H4 (cell line): ENCODE measurements at regions not wholly inside any gene's neighbourhood (a gene's known extent, or its start where the extent isn't known, plus 50 kb on each side); places are given as distances from the start of the nearest gene placed in this dataset.

Experiments
- DNase-seq: peaks from one replicate; pipeline ENCODE4 v3.0.0-alpha.2; 2015; ENCODE audit warnings: low spot score

DNA sequence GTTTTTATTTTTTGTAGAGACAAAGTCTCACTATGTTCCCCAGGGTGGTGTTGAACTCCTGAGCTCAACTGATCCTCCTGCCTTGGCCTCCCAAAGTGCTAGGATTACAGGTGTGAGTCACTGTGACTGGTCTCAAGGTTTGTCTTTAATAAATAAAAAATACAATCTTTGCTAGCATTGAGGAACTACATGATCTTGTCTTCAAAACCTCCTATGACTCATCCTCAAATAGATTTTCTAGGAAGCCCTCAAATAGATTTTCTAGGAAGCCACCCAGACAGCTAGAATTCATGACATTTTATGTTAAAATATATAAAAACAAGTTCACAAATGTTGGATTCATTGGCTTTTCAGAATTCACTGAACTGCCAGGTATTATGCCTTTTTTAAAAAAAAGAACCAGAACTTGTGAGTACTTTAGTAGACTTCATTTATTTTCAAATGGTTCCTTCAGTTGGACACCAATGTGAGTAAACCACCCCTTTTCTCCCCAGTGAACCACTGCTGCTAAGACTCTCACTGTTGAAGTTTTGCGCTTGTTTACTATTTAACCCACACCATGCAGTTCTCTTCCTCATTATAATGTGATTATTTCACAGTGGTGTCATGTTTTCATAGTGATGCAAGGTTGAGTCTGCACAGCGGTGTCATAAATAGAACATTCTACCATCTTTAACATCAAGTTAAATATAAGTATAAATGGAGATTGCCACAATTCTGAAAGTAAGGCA is 303.9 kb downstream of the CASP12 start:
- DNase-seq: no peak

DNA sequence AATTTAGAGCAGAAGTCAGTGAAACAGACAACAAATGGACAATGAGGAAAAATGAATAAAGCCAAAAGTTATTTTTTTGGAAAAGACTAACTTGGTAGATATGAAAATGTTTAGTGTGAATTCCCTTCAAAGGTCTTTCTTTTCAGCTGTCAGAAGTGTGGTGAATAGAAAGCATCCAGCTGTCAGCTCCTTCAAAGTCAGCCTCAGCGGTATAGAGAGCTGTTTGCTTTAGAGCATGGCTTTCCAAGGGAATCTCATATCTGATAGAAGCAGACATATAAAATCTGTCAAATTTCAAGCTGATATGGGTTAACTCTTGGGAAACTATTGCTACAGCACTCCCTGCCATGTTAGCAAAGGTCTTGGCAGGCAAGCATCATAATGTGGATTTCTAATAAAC is 309.3 kb downstream of the CASP12 start:
- DNase-seq: no peak

DNA sequence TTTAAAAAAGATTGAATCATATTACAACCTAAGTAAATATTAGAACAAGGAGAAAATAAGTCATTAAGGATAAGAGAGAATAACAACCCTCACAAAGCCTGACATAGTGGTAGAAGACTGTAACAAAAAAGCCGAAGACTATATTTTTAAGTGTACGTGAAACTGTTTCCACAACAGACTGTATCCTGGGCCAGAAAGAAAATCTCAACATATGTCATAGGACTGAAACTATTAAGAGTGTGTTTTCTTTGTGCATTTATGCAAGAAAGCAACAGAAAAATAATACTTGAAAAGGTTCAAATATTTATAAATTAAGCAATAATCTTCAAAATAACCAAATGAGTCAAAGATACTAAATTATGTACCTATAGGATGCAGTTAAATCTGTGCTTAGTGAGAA is 309.8 kb downstream of the CASP12 start:
- no peak for DNase-seq

DNA sequence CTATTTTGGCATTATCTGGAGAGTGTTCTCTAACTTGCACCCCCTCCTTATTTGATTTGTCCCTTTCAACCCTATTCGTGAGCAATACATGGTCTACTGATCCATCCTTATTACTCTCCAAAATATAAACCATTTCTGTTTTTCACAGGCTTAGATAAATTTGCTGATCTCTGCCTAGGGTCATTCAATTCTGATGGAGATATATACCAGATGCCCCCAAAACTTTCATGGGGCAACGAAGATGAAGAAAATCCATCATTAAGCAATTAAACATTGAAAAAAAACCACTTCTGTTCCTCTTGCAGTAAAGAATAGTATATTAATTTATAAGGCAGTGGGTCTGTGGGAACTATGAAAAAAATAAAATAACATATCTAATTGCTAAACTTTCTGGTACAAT is 313.4 kb downstream of the CASP12 start:
- no peak for DNase-seq

DNA sequence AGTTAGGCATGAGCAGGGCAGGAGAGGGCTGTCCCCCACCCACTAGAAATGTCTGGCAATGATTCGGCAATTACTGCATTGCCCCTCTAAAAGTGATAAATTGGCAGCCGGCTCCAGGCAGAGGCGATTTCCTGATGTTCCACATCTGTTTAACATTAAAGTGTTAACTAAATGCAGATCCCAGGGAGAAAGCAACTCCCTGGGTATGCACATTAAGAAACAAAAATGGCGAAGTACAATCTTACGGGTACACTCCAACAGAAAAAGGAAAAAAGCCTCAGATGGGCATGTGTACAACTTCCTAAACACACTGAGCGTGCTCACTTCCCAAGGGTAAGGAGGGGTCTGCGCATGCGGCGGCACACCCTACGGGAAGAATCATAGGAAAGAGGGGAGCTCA is 314.4 kb downstream of the CASP12 start:
- no peak for DNase-seq

DNA sequence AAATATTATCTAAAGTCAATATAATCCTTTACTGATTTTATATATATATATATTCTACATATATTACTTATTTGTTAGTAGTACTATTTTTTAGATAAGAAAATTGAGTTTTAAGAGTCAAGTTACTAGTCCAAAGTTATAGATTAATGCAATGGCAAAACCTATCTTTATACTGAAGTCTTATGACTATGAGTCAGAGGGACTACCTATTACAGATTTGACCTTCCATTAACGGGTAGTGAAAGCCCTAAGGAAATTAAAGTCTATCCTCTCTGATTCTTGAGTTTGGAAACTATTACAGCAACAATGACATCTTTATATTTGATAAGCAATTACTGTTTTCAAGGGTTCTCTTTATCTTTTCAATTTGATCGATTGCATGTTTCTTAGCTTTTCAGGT is 315.8 kb downstream of the CASP12 start:
- DNase-seq: no peak

DNA sequence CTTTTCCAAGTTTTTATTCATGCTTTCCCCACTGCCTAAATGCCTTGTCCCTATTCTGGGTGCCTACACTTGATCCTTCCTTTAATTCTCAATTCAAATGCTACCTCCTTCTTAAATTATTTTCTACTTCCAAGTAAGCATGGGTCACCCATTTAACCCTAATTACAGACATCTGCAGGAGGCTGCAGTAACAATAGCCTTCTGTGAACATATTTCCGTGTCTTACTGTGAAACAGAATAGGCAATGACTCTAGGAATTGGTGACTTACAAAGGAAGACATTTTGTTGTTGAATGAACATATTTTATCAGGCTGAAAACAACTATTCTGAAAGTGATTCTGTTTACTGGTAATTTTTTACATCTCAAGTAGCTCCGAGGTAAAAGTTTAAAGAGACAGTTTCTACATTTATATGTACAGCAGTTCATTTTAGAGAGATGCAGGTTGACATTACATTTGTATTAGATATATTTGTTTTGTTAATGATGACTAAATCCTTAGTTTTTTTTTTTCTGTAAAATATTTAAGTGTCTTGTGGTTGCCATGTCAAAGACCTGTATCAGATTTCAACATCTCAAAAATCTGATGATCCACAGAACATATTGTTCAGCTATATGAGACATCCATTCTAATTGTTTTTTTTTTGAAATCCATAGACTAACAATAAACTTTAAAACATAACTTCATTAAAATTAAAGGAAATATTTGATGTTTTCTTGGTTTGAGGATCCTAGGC is 316.8 kb downstream of the CASP12 start:
- DNase-seq: no peak

DNA sequence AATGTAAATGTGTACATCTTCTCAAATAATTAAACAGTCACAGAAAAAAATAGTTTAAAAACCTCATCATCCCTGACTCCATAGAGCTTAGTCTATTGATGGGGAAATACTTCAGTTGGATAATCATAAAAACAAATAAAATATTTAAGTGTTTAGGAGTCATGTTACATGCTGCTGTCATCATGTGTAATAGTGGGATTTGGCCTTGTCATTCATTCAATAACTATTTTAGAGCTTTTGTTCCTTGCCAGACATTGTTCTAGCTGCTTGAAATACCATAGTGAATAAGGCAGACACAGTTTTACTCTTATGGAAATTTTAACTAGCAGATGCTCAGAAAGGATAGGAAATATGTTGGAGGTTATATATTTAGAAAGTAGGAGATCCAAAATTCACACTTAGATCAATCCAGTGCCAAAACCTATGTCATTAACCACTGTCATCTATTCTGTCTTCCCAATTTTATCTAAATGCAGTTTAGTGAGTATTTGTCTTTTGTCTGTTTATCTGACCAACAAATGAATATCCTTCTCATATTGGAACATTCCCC is 324.7 kb downstream of the CASP12 start:
- DNase-seq: no peak

DNA sequence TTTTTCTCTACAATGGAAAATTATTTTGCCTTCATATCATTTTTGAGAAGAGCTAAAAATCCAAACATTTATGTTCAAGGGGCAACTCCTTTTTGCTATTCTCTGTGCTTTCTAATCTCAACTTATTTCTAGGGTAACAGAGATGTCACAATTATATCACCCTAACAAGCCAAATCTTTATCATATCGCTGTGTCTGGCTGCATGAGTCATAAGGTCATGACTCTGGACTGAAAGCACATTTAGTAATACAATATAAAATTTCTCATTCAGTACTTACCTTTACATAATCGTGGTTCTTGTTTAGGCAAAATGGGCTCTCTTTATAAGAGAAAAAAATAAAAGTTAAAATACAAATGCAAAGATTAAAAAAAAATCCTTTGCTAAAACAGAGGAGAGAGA is 326.0 kb downstream of the CASP12 start:
- DNase-seq: no peak

DNA sequence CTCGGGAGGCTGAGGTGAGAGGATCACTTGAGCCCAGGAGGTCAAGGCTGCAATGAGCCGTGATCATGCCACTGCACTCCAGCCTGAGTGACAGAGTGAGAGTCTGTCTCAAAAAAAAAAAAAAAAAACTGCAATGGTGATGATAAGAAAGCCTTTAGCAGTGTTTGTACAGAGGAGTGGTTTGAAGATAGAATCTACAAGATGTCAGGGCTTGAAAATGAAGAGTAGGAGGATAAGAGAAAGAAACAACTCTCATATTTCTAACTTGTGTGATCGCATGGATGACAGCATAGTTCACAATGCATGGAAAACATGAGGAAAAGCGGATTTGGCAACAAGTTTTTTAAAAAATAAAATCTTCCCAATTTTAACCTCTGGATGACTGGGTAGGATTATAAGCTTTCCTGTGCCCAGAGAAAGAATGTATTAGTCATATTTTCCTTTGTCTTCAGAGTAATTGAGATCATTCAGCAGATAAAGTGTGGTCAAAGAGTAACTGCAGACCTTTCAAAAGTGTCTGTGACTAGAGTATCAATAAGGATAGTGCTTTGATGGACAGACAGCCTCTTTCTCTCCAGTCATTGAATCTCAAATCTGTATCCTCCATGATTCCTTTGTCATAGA is 328.1 kb downstream of the CASP12 start:
- peak; percentile 6 for DNase-seq

DNA sequence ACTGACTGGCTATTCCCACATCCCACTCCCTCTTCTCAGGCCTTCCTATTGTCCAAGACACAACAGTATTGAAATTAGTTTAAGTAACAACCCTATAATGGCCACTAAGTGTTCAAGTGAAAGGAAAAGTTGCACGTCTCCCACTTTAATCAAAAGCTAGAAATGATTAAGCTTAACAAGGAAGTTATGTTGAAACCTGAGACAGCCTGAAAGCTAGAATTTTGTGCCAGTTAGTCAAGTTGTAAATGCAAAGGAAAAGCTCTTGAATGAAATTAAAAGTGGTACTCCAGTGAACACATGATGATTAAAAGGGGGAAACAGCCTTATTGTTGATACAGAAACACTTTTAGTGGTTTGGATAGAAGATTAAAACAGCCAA is 332.7 kb downstream of the CASP12 start:
- no peak for DNase-seq

DNA sequence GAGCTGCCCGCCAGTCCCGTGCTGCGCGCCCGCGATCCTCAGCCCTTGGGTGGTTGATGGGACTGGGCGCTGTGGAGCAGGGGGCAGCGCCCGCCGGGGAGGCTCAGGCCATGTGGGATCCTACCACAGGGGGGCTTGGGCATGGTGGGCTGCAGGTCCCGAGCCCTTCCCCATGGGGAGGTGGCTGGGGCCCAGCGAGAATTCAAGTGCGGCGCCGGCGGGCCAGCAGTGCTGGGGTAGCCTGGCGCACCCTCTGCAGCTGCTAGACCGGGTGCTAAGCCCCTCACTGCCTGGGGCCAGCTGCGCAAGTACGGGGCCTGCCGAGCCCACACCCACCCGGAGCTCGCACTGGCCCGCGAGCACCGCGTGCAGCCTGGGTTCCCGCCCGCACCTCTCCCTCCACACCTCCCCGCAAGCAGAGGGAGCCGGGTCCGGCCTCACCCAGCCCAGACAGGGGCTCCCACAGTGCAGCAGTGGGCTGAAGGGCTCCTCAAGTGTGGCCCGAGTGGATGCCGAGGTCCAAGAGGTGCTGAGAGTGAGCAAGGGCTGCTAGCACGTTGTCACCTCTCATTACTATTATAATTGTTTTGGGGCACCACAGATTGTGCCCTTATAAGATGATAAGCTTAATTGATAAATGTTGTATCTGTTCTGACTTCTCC is 333.2 kb downstream of the CASP12 start:
- no peak for DNase-seq

DNA sequence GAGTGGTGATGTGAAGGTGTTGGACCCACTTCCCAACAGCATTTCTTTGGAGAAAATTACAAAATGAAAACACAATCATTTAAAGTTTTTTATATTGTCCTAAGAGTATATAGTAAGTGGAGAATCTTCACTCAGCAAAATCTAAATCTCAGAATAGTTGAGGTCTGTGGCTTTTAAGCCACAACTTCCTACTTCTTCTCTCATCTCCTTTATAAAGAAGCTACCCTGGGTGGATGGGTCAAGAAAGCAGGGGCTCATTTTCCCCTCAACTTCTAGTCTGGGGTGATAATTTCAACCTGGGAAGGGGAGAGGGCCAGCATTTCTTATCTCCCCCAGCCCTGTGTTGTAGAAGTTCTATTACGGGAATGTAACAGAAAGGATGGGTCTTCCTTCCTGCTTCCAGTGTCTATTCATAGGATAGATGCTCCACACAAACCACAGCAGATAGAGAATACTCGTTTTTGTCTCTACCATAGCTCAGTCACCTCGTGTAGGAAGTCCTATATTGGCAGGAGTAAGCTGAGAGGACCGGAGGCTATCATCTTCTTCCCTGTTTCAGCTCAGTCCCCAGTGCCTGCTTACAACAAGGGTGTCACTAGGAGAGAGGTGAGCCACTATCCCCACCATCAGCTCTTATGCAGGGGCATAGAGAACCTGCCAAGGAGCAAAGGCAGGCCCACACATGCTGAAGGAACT is 341.5 kb downstream of the CASP12 start:
- DNase-seq: no peak

DNA sequence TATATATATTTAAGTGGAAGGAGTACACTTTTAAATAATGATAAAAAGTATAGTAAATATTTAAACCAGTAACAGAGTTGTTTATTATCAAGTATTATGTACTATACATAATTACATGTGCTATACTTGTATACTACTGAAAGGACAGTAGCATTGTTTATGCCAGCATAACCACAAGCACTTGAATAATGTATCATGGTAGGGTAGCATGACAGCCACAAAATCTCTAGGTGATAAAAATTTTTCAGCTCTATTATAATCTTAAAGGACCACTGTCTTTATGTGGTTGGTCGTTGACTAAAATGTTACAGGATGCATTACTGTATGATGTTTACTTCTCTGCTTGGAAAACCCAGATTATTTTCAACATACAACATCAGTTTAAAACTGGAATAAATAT is 349.2 kb downstream of the CASP12 start:
- peak; percentile 26 for DNase-seq

DNA sequence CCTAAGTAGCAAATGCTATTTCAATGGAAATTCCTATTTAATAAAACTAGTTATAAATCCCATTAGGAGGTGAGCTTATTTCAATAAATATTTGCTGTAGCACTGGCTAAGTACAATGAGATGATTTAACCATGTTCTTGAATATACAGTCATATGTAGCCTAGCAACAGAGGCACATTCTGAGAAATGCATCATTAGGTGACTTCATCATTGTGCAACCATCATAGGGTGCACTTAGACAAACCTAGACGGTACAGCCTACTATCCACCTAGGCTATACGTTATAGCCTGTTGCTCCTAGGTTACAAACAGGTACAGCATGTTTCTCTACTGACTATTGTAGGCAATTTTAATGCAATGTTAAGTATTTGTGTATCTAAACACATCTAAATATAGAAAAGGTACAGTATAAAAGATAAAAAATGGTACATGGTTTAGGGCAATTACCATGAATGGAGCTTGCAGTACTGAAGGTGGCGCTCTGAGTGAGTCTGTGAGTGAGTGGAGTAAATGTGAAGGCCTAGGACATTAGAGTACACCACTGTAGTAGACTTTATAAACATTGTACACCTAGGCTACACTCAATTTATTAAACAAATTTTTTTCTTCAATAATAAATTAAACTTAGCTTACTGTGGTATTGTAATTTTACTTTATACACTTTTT is 350.1 kb downstream of the CASP12 start:
- no peak for DNase-seq

DNA sequence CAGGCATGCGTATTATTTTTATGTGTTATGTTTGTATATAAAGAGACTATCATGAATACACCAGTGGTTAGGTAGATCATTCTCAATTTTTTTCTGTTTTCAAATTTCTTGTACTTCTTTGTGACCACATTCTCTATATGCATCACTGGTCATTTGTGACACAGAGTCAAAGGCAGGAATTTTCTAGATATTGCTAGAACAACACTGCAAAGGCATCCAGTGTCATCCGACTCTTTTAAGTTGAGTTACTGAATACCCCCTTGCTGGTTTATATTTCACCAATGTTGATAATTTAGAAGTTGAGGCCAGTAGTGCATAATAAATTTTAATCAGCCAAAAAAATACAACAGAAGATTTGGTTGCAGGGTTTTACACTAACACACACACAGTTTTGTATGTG is 351.8 kb downstream of the CASP12 start:
- DNase-seq: no peak

DNA sequence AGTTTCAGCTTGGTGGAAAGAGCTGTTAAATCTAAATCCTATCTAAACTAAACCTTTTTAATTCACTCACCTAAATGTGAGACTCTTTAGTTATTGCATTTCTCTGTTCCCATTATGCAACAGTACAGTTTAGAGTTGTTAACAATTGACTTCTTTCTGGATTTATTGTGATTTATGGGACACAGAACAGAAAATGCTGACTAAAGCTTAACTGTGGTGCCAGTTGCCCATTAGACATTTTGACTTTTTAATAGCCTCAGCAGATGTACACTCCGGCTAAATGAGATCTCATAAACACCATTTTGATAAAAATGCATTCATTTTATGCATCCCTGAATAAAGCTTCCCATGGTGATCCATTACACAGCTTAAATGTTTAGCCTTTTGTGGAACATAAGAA is 356.6 kb downstream of the CASP12 start:
- no peak for DNase-seq

DNA sequence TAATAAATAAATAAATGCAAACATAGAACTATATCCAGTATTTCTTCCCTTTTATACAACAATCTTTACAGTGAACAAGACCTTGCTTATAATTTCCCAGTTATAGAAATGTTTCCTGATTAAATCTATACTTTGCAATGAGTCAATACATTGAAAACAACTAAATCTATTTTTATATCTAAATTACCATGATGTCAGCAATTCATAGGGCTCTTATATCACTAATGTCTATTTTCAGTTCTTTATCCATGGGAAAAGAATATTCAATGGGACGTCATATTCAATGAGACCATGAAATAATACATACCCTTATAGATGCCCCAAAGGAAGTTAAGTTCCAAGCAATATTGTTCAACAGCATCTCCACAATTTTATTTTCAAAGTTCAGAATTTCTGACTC is 359.9 kb downstream of the CASP12 start:
- no peak for DNase-seq

DNA sequence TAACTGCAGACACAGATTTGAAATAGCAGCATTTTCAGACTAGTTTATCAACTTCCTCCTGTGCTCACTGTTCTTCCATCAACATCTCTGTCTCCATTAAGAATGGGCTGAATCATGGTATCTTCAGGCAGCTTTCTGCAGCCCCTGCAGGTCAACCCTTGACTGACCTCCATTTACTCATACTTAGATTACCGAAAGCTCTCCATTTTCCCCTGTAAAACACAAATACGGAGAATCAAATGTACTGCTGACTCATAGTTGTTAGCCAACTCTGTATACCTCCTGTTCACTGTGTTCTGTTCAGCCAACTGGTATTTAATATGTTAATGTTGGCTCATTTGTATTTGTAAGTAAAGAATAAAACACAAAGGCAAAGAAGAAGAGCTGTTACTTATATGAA is 364.0 kb downstream of the CASP12 start:
- peak; percentile 37 for DNase-seq

DNA sequence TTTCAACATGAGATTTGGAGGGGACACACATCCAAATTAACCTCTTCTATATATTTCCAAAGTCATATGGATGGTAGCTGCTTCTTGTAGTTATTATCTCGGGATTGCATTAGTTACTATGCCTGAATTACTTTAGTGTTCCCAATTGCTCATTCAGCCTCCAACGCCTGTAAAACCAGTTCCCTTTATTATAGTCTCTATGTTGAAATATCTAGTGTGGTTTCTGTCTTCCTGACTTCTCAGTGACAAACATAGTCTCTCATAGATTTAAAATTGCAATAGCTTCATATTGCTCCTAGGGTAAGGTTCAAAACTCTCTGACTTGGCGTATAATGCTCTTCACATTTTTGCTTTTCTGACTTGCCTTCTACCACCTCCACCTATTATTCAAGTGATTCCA is 366.4 kb downstream of the CASP12 start:
- no peak for DNase-seq

DNA sequence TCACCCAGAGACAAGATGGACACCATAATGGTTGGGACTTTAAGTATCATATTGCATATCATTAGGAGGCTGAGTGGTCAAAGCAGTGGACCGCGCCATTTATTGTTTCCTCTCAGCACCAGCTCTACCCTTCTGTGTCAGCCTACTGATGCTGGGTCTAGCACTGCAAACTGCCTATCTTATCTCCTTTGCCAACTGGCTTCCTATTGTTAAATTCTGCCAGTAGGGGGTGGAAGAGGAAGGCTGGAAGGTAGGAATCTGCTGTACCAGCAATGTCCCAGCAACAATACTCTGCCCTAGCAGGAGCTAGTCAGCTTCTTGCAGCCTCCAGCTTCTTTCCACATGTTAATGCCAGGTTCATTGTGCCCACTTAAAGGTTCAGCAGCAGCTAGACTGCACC is 367.1 kb upstream of the PDGFD start:
- peak; percentile 37 for DNase-seq
